ENCODE measurements at regions not wholly inside any gene's neighbourhood (a gene's known extent, or its start where the extent isn't known, plus 50 kb on each side); places are given as distances from the start of the nearest gene placed in this dataset.
"Not testable (repeated sequence)": the region's sequence is repeated elsewhere in the genome, so short reads cannot be mapped to it uniquely, and the experiment has no call there.

DNA sequence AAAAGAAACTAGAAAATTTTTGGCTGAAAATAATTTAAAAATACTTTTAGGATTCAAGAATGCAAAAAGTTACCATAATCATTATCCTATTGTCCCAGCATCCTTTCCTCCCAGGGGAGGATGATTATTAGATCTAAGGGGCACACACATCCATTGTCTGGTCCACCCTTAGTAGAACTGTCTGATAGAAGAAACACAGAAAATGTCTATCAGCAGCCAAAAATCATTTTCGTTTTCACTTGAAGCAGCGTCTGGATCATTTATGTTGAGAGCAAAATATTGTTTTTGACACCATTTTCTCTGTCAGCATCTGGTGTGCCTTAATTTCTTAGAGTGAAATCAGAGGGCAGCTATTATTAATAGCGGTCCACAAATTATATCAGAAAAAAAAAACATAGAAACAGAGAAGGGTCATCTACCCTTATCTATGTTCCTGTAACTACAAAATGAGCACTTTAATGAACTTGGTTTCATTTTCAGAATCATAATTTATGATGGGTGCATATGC lies 446.3 kb downstream of the TRAM1L1 start:
- DNase-seq = no peak

DNA sequence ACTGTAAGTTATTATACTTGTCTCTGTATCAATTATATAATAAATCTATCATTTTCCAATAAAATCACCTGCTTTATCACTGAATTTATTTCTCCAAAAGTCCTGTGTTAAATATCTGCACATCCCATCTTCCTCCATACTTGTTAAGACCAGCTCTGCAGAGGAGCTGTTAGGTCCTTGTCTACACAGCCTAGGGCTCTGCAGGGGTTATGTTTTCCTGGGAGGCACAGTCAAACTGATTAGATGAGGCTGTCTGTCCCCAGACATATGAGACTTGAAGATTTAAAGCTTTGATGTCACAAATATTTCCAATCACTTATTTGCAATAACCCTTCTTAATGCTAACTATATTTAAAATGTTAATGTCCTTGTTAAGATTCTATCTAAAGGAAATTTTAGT lies 446.8 kb downstream of the TRAM1L1 start:
- no peak for DNase-seq

DNA sequence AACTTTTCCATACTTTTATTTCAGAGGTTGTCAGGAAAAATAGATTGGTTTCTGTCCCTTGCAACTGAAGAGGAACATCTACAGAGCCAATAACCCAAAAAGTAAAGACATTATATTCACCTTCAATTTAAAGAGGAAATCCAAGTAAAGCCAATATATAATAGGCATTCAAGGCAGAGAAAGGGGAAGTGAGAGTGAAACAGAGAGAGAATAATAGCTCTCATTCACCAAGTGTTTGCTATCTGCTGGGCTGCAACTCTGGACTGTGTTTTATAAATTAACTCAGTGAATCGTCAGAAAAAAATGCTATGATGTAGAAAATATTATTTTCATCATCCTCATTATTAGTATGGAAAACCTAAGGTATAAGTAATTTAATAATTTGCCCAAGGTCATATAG lies 448.5 kb downstream of the TRAM1L1 start:
- DNase-seq = no peak

DNA sequence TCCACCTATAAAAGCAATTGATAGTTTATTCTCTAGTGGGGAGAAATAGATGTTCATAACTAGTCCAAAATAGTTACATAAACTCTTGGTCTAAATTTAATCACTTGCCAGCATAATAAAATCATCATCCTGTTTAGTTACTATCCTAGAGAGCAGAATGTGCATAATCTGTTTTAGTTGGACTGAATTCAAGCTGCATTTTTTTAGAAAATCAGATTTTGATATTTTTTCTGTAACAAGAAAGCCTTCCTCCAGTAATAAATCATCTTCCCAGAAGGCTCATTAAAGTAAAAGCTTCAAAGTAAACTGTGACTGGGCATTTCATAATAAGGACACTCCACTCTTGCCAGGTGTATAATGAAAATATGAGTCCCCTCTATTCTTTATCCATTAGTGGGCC lies 453.1 kb downstream of the TRAM1L1 start:
- DNase-seq = no peak

DNA sequence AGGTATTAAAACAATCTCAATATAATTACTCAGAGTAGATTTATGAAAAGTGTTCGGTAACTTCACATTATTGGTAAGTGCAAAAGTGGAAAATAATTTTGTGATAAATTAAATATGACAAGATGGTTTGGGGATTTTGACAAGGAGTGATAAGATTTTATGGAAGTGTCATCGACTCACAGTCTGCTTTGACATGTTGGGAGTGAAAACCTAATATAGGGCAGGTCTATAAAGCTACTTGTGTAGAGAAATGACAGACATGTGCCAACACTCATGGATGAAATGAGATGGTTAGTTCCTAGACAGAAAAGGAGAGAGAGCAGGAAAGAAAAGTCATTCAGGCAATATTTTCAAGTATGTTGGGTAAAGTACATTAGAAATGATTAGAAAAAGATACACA lies 456.8 kb downstream of the TRAM1L1 start:
- no peak for DNase-seq

DNA sequence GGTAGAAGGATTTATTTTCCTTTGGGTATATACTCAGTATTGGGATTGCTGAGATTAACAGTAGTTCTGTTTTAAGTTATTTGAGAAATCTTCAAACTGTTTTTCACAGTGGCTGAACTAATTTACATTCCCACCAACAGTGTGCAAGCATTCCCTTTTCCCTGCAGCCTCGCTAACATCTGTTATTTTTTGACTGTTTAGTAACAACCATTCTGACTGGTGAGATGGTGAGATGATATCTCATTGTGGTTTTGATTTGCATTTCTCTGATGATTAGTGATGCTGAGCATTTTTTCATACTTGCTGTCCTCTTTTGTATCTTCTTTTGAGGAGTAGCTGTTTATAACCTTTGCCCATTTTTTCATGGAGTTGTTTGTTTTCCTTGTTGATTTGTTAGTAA lies 457.8 kb downstream of the TRAM1L1 start:
- DNase-seq = no peak

DNA sequence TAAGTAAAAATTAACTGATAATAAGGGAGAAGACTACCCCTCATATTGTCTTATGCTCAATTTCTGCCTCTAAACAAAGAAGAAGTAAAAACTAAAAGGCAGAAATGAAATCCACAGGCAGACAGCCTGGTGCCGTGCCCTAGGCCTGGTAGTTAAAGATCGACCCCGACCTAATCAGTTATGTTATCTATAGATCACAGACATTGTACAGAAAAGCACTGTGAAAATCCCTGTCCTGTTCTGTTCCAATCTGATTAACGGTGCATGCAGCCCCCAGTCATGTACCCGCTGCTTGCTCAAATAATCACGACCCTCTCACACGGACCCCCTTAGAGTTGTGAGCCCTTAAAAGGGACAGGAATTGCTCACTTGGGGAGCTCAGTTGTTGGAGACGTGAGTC lies 465.9 kb downstream of the TRAM1L1 start:
- not testable (repeated sequence) for DNase-seq

DNA sequence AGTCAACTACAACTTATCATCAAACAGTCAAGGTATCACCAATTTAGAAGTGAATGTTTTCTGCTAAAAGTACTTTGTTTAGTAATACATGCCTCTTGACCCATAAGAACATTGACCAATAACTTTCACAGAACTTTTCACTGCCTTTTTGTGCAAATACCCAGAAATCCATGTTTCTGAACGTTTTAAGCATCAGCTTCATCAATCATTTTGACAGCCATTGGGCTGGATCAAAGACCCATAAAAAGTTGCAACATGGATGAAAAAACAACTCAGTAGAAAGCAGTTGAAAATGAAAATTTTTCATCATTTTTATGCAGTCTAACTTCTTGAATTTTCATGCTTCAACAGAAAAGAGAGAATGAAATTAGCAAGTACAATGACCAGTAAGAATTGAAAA lies 466.7 kb downstream of the TRAM1L1 start:
- no peak for DNase-seq

DNA sequence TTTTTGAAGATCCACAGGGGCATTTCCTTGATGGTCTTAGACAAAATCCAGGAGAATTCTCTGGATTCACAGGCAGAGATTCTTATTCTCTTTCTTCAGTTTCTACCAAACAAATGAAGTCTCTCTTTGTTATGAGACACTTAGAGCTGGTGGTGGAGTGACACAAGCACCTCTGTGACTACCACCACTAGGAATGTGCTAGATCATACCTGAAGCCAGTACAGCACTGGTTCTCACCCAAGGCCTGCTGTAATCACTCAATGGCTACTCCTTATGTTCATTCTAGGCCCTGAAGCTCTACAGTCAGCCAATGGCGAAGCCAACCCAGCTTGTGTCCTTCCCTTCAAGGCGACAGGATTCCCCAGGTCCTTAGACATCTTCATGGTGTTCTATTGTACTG lies 482.3 kb downstream of the TRAM1L1 start:
- DNase-seq = no peak

DNA sequence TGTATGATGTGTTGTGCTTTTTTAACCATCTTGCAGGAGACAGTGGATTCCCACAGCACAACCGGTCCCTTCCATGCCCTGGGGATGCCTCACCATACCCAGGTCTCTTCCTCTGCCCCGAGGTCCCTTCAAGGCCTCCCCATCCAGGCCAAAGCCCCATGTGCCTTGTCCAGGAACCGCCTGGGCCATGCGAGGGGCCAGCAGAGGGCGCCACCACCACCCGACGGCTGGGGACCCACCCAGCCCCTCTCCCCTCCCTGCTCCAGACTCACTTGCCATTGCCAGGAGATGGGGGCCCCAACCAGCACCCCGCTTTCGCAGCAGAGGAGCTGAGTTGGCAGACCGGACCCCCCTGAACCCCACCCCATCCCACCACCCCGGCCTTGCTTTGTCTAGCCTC lies 485.5 kb downstream of the TRAM1L1 start:
- DNase-seq = no peak

DNA sequence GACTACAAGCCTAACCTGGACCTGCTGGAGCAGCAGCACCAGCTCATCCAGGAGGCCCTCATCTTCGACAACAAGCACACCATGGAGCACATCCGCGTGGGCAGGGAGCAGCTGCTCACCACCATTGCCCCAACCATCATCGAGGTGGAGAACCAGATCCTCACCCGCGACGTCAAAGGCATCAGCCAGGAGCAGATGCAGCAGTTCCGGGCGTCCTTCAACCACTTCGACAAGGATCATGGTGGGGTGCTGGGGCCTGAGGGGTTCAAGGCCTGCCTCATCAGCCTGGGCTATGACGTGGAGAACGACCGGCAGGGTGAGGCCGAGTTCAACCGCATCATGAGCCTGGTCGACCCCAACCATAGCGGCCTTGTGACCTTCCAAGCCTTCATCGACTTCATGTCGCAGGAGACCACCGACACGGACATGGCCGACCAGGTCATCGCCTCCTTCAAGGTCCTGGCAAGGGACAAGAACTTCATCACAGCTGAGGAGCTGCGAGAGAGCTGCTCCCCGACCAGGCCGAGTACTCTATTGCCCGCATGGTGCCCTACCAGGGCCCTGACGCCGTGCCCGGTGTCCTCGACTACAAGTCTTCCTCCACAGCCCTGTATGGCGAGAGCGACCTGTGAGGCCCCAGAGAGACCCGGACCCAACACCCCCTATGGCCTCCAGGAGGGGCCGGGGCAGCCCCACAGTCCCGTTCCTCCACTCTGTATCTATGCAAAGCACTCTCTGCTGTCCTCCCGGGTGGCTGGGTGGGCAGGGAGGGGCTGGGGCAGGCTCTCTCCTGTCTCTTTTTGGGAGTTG lies 486.2 kb downstream of the TRAM1L1 start:
- no peak for DNase-seq

DNA sequence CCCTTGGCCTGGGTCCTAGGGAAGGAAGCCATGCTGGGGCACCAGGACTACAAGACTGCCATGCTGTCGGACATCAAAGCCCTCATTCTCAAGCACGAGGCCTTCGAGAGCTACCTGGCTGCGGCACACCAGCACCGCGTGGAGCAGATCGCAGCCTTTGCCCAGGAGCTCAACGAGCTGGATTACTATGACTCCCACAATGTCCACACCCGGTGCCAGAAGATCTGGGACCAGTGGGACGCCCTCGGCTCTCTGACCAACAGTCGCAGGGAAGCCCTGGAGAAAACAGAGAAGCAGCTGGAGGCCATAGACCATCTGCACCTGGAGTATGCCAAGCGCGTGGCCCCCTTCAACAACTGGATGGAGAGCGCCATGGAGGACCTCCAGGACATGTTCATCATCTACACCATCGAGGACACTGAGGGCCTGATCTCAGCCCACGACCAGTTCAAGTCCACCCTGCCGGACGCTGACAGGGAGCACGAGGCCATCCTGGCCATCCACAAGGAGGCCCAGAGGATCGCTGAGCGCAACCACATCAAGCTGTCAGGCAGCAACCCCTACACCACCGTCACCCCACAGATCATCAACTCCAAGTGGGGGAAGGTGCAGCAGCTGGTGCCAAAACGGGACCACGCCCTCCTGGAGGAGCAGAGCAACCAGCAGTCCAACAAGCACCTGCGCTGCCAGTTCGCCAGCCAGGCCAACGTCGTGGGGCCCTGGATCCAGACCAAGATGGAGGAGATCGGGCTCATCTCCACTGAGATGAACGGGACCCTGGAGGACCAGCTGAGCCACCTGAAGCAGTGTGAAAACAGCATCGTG lies 487.0 kb downstream of the TRAM1L1 start:
- DNase-seq = no peak

DNA sequence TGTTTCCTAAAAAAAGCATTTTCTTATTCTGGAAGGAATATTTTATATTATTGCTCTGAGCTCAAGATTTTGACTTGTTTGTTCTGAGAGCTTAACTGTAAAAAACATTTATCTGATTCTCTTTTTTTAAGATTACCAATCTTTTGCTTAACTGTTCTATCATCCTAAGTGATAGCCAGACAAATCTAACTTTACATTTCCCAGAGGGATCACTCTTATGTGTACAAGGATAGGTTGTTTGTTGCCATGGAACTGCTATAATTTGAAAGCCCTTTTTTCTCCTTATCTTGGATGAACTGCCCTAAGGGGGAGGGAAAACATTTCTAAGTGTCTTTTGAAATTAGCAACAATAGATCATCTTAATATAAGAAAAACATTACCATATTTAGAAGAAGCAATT lies 494.7 kb downstream of the TRAM1L1 start:
- no peak for DNase-seq

DNA sequence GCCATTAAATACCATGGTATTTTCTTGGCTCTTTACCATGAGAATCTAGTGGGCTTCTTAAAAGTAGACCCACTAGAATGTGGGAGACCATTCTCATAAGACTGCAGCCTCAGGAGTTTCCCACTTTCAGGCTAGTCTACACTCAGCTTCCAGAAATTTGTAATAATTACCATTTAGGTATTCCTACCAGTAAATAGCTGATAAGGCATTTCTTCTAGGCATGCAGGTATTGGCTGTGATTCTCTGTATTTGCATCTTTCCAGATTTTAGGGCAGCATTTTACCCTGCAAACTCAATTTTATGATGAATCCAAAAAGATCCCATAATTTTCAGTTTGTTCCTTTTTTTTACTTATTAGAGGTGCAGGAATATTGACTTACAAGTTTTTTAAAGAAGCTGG lies 496.6 kb downstream of the TRAM1L1 start:
- no peak for DNase-seq

DNA sequence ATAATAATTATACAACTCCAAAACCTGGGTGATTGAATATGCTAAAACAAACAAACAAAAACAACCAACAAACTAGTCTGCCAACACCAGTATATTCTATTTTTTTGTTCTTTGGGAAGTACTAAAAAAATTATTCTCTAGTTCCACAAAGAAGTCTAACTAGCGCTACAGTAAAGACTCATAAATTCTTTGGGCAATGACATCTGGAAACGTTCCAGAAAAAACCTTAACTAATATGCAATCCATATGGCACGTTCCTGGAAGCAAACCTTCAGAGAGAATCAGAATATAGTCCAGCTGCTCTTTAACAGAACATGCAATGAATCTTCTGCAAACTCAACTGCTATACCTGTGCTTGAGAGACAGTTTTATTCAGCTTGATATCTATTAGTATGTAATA lies 500.1 kb downstream of the TRAM1L1 start:
- no peak for DNase-seq

DNA sequence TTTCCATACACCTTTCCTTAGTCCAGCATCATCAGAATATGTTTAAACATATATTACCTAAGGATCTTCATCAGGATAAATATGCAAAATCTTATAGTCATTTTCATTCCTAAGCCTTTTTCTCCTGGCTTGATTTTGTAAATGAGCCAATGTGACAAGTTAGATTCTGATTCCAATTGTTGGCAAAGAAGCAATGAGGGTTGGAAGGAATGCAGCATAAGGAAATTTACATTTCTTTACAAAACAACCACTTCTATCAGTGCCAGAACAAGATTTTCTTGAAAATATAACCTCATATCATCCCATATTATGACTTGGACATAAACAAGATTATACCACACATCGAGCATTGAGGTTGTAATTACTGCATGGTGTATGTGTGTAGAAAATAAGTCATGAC lies 508.1 kb downstream of the TRAM1L1 start:
- DNase-seq = no peak

DNA sequence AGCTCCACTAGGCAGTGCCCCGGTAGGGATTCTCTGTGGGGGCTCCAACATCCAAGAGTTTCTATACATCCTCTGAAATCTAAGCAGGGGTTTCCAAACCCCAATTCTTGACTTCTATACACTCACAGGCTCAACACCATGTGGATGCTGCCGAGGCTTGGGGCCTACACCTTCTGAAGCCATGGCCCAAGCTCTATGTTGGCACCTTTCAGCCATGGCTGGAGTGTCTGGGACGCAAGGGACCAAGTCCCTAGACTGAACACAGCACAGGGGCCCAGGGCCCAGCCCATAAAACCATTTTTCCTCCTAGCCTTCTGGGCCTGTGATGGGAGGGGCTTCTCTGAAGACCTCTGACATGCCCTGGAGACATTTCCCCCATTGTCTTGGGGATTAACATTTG lies 511.8 kb downstream of the TRAM1L1 start:
- no peak for DNase-seq

DNA sequence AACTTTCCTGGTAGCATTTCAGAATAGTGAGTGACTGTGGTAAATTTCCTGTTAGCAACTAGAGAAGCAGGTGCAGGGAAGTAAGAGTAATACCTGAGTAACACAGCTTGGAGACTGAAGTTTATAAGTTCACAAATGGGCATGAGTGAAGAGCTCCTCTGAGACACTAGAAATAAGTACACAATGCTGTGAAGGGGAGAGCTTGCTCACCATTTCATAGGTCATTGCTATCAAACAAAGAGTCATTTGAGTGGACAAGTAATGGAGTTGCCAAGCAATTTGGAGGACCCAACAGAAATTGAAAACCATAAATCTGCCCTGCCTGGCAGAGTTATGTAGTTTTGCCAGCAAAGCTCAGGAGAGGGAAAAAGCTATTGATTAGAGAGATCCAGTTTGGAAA lies 523.6 kb downstream of the TRAM1L1 start:
- no peak for DNase-seq

DNA sequence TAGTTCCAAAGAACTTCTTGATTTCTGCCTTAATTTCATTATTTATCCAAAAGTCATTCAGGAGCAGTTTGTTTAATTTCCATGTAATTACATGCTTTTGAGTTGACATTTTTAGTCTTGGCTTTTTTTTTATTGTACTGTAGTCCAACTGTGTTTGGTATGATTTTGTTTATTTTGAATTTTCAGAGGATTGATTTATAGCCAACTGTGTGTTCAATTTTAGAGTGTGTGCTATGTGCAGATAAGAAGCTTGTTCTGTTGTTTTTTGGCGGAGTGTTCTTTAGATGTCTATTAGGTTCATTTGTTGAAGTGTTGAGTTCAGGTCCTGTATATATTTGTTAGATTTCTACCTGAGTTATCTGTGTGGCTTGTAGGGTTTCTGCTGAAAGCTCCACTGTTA lies 533.6 kb downstream of the TRAM1L1 start:
- no peak for DNase-seq

DNA sequence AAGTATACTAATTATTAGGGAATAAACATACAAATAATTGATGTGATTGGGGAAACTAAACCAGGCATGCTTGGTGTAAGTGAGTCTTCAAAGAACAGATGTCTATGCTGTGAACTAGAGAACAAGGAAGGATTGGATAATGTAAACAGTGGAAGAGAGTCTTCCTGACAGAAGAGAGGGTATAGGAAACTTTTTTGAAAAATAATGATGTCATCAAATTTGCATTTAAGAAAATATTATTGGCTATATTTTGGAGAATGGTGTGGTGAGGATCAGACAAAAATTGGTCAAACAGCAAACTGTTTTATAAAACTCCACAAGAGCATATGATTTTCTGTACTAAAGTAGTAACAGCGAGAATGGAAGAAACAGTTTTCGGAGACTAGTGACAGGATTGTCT lies 537.7 kb downstream of the TRAM1L1 start:
- no peak for DNase-seq

DNA sequence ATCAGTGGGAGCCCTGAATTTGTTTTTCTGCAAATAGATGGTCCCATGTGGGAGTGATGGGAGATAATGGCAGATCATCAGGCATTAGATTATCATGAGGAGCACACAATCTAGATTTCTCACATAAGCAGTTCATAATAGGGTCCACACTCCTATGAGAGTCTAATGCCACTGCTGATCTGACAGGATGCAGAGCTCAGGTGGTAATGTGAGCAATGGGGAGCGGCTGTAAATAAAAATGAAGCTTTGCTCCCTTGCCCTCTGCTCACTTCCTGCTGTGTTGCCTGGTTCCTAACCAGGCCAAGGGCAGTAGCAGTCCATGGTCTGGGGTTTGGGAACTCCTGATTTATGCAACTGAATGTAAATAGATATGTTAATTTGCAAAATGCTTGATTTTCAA lies 538.6 kb downstream of the TRAM1L1 start:
- DNase-seq = no peak

DNA sequence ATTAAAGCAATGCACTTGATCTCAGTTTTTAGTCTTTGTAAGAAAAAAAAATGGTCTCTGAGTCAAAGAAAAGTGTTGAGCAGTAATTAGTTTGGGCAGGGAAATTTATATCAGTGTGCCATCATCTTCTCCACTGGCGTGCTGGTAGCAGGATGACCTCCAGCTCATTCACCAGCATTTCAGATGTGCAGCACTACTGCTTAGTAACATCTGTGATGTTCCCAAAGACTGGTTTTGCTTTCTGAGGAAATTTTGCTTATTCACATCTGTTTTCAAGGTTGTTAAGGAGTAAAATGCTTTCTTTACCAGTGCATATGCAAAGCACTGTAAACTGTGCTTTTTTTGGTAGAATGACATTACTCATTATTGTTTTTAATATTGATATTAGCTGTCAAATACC lies 540.4 kb downstream of the TRAM1L1 start:
- no peak for DNase-seq

DNA sequence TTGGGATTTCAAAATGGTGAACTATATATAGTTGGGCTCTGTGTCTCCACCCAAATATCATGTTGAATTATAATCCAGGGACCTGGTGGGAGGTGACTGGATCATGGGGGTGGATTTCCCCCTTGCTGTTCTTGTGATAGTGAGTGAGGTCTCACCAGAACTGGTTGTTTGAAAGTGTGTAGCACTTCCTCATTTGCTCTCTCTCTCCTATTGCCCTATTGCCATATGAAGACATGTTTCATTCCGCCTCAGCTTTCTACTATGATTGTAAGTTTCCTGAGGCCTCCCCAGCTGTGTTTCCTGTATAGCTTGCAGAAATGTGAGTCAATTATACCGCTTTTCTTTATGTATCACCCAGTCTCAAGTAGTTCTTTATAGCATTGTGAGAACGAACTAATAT lies 545.6 kb downstream of the TRAM1L1 start:
- DNase-seq = no peak

DNA sequence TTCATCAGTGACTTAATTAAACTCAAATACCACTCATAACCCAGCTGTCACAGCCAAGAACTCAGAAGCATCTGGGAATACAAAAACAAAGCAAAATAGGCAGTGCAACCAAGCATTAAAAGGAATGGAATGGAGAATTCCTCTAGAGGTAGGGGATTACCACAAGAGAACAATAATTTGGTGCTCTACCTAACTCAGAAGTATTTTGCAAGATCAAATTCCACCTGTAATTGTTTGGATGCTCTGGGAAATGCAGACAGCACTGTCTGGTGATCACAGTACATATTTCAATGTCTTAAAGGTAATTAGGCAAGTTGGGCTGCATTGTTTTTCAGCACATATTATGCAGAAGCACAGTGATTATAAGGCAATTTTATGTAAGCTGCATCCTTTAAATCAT lies 547.5 kb downstream of the TRAM1L1 start:
- no peak for DNase-seq

All from activated CD4-positive, alpha-beta T cell treated with anti-CD3 and anti-CD28 coated beads for 4 hours (primary cell).